ENCODE measurements at regions not wholly inside any gene's neighbourhood (a gene's known extent, or its start where the extent isn't known, plus 50 kb on each side); places are given as distances from the start of the nearest gene placed in this dataset.
"Not testable (repeated sequence)": the region's sequence is repeated elsewhere in the genome, so short reads cannot be mapped to it uniquely, and the experiment has no call there.

GRCh38 chr2:183964565-183964964, 633.8 kb upstream of the ZNF804A start:
- ChIA-PET POLR2A (no interaction called here), CTCF (no interaction called here)
- DNase-seq (ENCODE audit: low read depth, low spot score): no peak
- Histone ChIP-seq H3K4me3 (ENCODE audit: low read depth, low read length) (no peak overlapping the region), H3K9me3 (ENCODE audit: control insufficient read depth, insufficient read depth, low read length) (no peaks in the 10 kb centered on the region), H3K27me3 (ENCODE audit: control insufficient read depth, insufficient read depth, low read length) (no peaks in the 10 kb centered on the region), H3K27ac (ENCODE audit: low read depth, low read length) (no peak overlapping the region)
- no peak for TF ChIP-seq CTCF (IDR thresholded peaks at IDR 0.05; ENCODE audit: low read depth, low read length)

- no peak for DNase-seq (ENCODE audit: low read depth, low spot score)
- ChIA-PET POLR2A (no interaction called here), CTCF (no interaction called here)
- Histone ChIP-seq H3K9me3 (ENCODE audit: control insufficient read depth, insufficient read depth, low read length) (no peaks in the 10 kb centered on the region), H3K27me3 (ENCODE audit: control insufficient read depth, insufficient read depth, low read length) (no peaks in the 10 kb centered on the region), H3K4me3 (ENCODE audit: low read depth, low read length) (no peak overlapping the region), H3K27ac (ENCODE audit: low read depth, low read length) (no peak overlapping the region)
- no peak for TF ChIP-seq CTCF (IDR thresholded peaks at IDR 0.05; ENCODE audit: low read depth, low read length)
These were observed 630.6 kb upstream of the ZNF804A start for GRCh38 chr2:183967756-183968155.

- H3K27ac ChIP-seq (ENCODE audit: low read depth, low read length); H3K4me3 ChIP-seq (ENCODE audit: low read depth, low read length); DNase-seq (ENCODE audit: low read depth, low spot score); CTCF ChIA-PET; H3K27me3 ChIP-seq (ENCODE audit: control insufficient read depth, insufficient read depth, low read length); POLR2A ChIA-PET; H3K9me3 ChIP-seq (ENCODE audit: control insufficient read depth, insufficient read depth, low read length): not testable (repeated sequence)
These were observed 622.7 kb upstream of the ZNF804A start for GRCh38 chr2:183975676-183976075.

GRCh38 chr2:183984871-183985270, 613.5 kb upstream of the ZNF804A start:
- ChIA-PET CTCF (no interaction called here), POLR2A (no interaction called here)
- Histone ChIP-seq H3K4me3 (ENCODE audit: low read depth, low read length) (no peak overlapping the region), H3K27me3 (ENCODE audit: control insufficient read depth, insufficient read depth, low read length) (no peaks in the 10 kb centered on the region), H3K9me3 (ENCODE audit: control insufficient read depth, insufficient read depth, low read length) (no peaks in the 10 kb centered on the region), H3K27ac (ENCODE audit: low read depth, low read length) (no peak overlapping the region)
- TF ChIP-seq CTCF (IDR thresholded peaks at IDR 0.05; ENCODE audit: low read depth, low read length): no peak
- DNase-seq (ENCODE audit: low read depth, low spot score): no peak

GRCh38 chr2:183991968-183992367, 606.4 kb upstream of the ZNF804A start:
- ChIA-PET CTCF (no interaction called here), POLR2A (no interaction called here)
- no peaks in the 10 kb centered on the region for H3K27me3 ChIP-seq (ENCODE audit: control insufficient read depth, insufficient read depth, low read length)
- peaks cover 13% of the 10 kb centered on the region; the same call in 1 of the 2 replicates for H3K9me3 ChIP-seq (ENCODE audit: control insufficient read depth, insufficient read depth, low read length)
- no peak overlapping the region for H3K4me3 ChIP-seq (ENCODE audit: low read depth, low read length)
- TF ChIP-seq CTCF (IDR thresholded peaks at IDR 0.05; ENCODE audit: low read depth, low read length): no peak
- DNase-seq (ENCODE audit: low read depth, low spot score): no peak
- H3K27ac ChIP-seq (ENCODE audit: low read depth, low read length): no peak overlapping the region

- no peaks in the 10 kb centered on the region for H3K27me3 ChIP-seq (ENCODE audit: control insufficient read depth, insufficient read depth, low read length)
- H3K27ac ChIP-seq (ENCODE audit: low read depth, low read length): no peak overlapping the region
- no peak overlapping the region for H3K4me3 ChIP-seq (ENCODE audit: low read depth, low read length)
- no peak for TF ChIP-seq CTCF (IDR thresholded peaks at IDR 0.05; ENCODE audit: low read depth, low read length)
- ChIA-PET POLR2A (no interaction called here), CTCF (no interaction called here)
- no peak for DNase-seq (ENCODE audit: low read depth, low spot score)
- H3K9me3 ChIP-seq (ENCODE audit: control insufficient read depth, insufficient read depth, low read length): peaks cover 13% of the 10 kb centered on the region; the same call in 1 of the 2 replicates
These were observed 605.3 kb upstream of the ZNF804A start for GRCh38 chr2:183993052-183993451.
